ENCODE measurements at regions not wholly inside any gene's neighbourhood (a gene's known extent, or its start where the extent isn't known, plus 50 kb on each side); places are given as distances from the start of the nearest gene placed in this dataset.

- in situ Hi-C loops (cut with HindIII; ENCODE audit: low pct_unique_long_range_greater_than_20kb, low sequenced_read_pairs): no loop called here
- Histone ChIP-seq H3K4me1 (ENCODE audit: control insufficient read depth, insufficient read depth, low read length) (no peaks in the 10 kb centered on the region), H3K9me3 (ENCODE audit: control insufficient read depth, insufficient read depth, low read depth, low read length) (no peaks in the 10 kb centered on the region; the same call in 1 of the 2 replicates), H3K4me3 (ENCODE audit: low read depth in 2 of 2, low read length in 2 of 2) (no peak overlapping the region), H3K27ac (ENCODE audit: low read length) (no peak overlapping the region), H3K36me3 (ENCODE audit: control insufficient read depth, insufficient read depth, low read length) (no peaks in the 10 kb centered on the region), H3K27me3 (ENCODE audit: control insufficient read depth, insufficient read depth, low read length) (no peaks in the 10 kb centered on the region)
- DNase-seq (ENCODE audit: low read depth, low spot score): no peak
- no peak for TF ChIP-seq TCF7L2 (IDR thresholded peaks at IDR 0.05; ENCODE audit: low read depth, low read length)
- no TSS peak for BruUV-seq (replicated peaks)
- ATAC-seq: no peak
- intact Hi-C loops (cut with micrococcal nuclease; ENCODE audit: unreplicated experiment): no loop called here
- ChIA-PET POLR2A (no interaction called here), CTCF (no interaction called here)
Measured at GRCh38 chr1:58895082-58895481, 111.2 kb upstream of the JUN start.

- Histone ChIP-seq H3K36me3 (ENCODE audit: control insufficient read depth, insufficient read depth, low read length) (no peaks in the 10 kb centered on the region), H3K4me3 (ENCODE audit: low read depth in 2 of 2, low read length in 2 of 2) (no peak overlapping the region), H3K27me3 (ENCODE audit: control insufficient read depth, insufficient read depth, low read length) (no peaks in the 10 kb centered on the region), H3K9me3 (ENCODE audit: control insufficient read depth, insufficient read depth, low read depth, low read length) (no peaks in the 10 kb centered on the region; the same call in 1 of the 2 replicates), H3K4me1 (ENCODE audit: control insufficient read depth, insufficient read depth, low read length) (no peaks in the 10 kb centered on the region), H3K27ac (ENCODE audit: low read length) (peak overlapping the region; percentile 10; the same call in 1 of the 2 replicates)
- POLR2A ChIA-PET: no interaction called here
- no peak for DNase-seq (ENCODE audit: low read depth, low spot score)
- BruUV-seq (replicated peaks): no TSS peak
- TF ChIP-seq REST (IDR thresholded peaks at IDR 0.05; ENCODE audit: insufficient read depth in 1 of 2, low read depth in 2 of 2, low read length in 1 of 2) (no peak), SIN3A (IDR thresholded peaks at IDR 0.05; ENCODE audit: borderline replicate concordance, insufficient read depth, low read depth, low read length) (no peak), TCF7L2 (IDR thresholded peaks at IDR 0.05; ENCODE audit: low read depth, low read length) (no peak), POLR2AphosphoS5 (IDR thresholded peaks at IDR 0.05; ENCODE audit: low read depth, low read length) (no peak)
- TF ChIP-seq, protein P1, sequence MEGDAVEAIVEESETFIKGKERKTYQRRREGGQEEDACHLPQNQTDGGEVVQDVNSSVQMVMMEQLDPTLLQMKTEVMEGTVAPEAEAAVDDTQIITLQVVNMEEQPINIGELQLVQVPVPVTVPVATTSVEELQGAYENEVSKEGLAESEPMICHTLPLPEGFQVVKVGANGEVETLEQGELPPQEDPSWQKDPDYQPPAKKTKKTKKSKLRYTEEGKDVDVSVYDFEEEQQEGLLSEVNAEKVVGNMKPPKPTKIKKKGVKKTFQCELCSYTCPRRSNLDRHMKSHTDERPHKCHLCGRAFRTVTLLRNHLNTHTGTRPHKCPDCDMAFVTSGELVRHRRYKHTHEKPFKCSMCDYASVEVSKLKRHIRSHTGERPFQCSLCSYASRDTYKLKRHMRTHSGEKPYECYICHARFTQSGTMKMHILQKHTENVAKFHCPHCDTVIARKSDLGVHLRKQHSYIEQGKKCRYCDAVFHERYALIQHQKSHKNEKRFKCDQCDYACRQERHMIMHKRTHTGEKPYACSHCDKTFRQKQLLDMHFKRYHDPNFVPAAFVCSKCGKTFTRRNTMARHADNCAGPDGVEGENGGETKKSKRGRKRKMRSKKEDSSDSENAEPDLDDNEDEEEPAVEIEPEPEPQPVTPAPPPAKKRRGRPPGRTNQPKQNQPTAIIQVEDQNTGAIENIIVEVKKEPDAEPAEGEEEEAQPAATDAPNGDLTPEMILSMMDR (IDR thresholded peaks at IDR 0.05): no peak
- CTCF ChIA-PET: no interaction called here
- ATAC-seq: no peak
- in situ Hi-C loops (cut with HindIII; ENCODE audit: low pct_unique_long_range_greater_than_20kb, low sequenced_read_pairs): no loop called here
- intact Hi-C loops (cut with micrococcal nuclease; ENCODE audit: unreplicated experiment): no loop called here
Measured at GRCh38 chr1:58895559-58896145, 111.8 kb upstream of the JUN start.
